Natural killer cell (primary cell): ENCODE measurements at regions not wholly inside any gene's neighbourhood (a gene's known extent, or its start where the extent isn't known, plus 50 kb on each side); places are given as distances from the start of the nearest gene placed in this dataset.

ENCODE experiments used
- ATAC-seq, 3 donors: fragments of 150-1000 bp in 2 of 3; fragments of 200-7000 bp in 1 of 3; cut with Tn5 transposase; 1 replicate in 1 of 3; 2 replicates in 2 of 3; pipeline ENCODE4 v1.10.0; 2021; ENCODE audit warnings: mild to moderate bottlenecking in 2 of 3, moderate library complexity in 2 of 3
- DNase-seq, 2 donors: peaks; one replicate each; pipeline versions ENCODE4 v3.0.0 to v3.0.0-alpha.2; 2013 to 2021; ENCODE audit warnings: mixed read lengths in 1 of 2
- H3K27ac ChIP-seq: one replicate; pipeline ENCODE4 v1.5.1; 2013; ENCODE audit warnings: mild to moderate bottlenecking, low read length
- H3K27me3 ChIP-seq: one replicate; pipeline ENCODE4 v1.6.1; 2013; ENCODE audit warnings: low read length; ENCODE audit not compliant: control insufficient read depth, insufficient read depth
- H3K36me3 ChIP-seq: one replicate; pipeline ENCODE4 v1.6.1; 2013; ENCODE audit warnings: low read length; ENCODE audit not compliant: control insufficient read depth, insufficient read depth
- H3K4me1 ChIP-seq: one replicate; pipeline ENCODE4 v1.6.1; 2013; ENCODE audit warnings: low read length; ENCODE audit not compliant: control insufficient read depth, insufficient read depth
- H3K4me3 ChIP-seq: one replicate; pipeline ENCODE4 v1.5.1; 2013; ENCODE audit warnings: low read length
- H3K9me3 ChIP-seq: one replicate; pipeline ENCODE4 v1.6.1; 2013; ENCODE audit warnings: low read length; ENCODE audit not compliant: control insufficient read depth, insufficient read depth
- H3K27ac Mint-ChIP-seq, 2 donors: one replicate each; pipeline ENCODE4 v1.8.0; 2022; ENCODE audit warnings: mild to moderate bottlenecking in 2 of 2, mixed read lengths in 2 of 2, moderate library complexity in 1 of 2
- H3K27me3 Mint-ChIP-seq, 2 donors: one replicate each; pipeline ENCODE4 v1.8.0; 2022; ENCODE audit warnings: low read depth in 2 of 2, mixed read lengths in 2 of 2
- H3K36me3 Mint-ChIP-seq: one replicate; pipeline ENCODE4 v1.8.0; 2022; ENCODE audit warnings: mixed read lengths
- H3K4me1 Mint-ChIP-seq, 2 donors: one replicate each; pipeline ENCODE4 v1.8.0; 2022; ENCODE audit warnings: mixed read lengths in 2 of 2
- H3K4me3 Mint-ChIP-seq: one replicate; pipeline ENCODE4 v1.8.0; 2022; ENCODE audit warnings: mild to moderate bottlenecking, moderate library complexity, mixed read lengths
- H3K9me3 Mint-ChIP-seq, 2 donors: one replicate each; pipeline ENCODE4 v1.8.0; 2022; ENCODE audit warnings: mixed read lengths in 2 of 2
- WGBS: methylation state at CpG from one replicate; pipeline ENCODE4 v1.1.7; 2013; ENCODE audit warnings: missing lambda C conversion rate; ENCODE audit not compliant: insufficient coverage; 5-methylcytosine and 5-hydroxymethylcytosine counted together
- intact Hi-C: fragments of 100-400 bp; cut with micrococcal nuclease; formaldehyde crosslinking; loops from one replicate; pipeline ENCODE4 v1.14.2; 2022
- TF ChIP-seq, protein P1 (sequence below): fragments of 200-600 bp; IDR thresholded peaks from one replicate; pipeline ENCODE4 v1.8.0; 2022; ENCODE audit warnings: antibody characterized with exemption

DNA sequence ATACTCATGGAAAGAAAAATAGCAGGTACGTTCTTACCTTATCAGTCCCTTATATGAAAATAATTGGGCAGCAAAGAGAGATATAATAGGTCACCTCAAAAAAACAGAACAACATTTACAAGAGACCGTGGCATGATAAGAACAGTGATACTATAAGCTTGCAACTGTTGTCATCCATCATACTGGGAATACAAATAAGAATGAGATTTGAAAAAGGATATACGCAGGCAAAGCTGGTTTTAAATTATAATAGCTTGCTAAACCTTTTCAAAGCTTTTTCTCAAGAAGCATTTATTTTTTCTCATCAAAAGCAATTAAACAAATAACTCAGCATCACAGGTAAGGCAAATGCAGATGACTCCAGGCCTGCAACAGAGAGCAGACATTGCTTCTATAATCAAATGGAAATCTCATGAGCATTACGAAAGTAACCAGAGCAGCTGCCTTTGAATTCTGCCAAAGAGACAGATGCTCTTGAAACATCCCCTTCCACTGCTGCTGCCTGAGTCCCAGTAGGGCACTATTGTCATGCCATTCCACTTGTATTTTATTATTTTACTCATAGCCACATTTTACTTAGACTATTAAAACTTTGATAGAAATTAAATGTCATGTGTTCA is 620.6 kb upstream of the GNPDA2 start:
- H3K9me3 Mint-ChIP-seq, result peaks cover 11 to 12% of the 10 kb centered on the region in 2 donors
- intact Hi-C loops, result no loop called here
- Histone ChIP-seq H3K4me3 (no peak overlapping the region), H3K4me1 (no peaks in the 10 kb centered on the region), H3K27me3 (no peaks in the 10 kb centered on the region), H3K9me3 (peaks cover 2% of the 10 kb centered on the region), H3K36me3 (no peaks in the 10 kb centered on the region), H3K27ac (no peak overlapping the region)
- no peaks in the 10 kb centered on the region for H3K36me3 Mint-ChIP-seq
- ATAC-seq (no peak), DNase-seq (no peak)
- TF ChIP-seq, protein P1, sequence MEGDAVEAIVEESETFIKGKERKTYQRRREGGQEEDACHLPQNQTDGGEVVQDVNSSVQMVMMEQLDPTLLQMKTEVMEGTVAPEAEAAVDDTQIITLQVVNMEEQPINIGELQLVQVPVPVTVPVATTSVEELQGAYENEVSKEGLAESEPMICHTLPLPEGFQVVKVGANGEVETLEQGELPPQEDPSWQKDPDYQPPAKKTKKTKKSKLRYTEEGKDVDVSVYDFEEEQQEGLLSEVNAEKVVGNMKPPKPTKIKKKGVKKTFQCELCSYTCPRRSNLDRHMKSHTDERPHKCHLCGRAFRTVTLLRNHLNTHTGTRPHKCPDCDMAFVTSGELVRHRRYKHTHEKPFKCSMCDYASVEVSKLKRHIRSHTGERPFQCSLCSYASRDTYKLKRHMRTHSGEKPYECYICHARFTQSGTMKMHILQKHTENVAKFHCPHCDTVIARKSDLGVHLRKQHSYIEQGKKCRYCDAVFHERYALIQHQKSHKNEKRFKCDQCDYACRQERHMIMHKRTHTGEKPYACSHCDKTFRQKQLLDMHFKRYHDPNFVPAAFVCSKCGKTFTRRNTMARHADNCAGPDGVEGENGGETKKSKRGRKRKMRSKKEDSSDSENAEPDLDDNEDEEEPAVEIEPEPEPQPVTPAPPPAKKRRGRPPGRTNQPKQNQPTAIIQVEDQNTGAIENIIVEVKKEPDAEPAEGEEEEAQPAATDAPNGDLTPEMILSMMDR, result no peak
- H3K27ac Mint-ChIP-seq, result no peak overlapping the region
- WGBS, result 76% methylated on average over 3 of the region's 4 CpGs
- H3K4me1 Mint-ChIP-seq, result no peaks in the 10 kb centered on the region
- no peaks in the 10 kb centered on the region for H3K27me3 Mint-ChIP-seq
- no peak overlapping the region for H3K4me3 Mint-ChIP-seq

DNA sequence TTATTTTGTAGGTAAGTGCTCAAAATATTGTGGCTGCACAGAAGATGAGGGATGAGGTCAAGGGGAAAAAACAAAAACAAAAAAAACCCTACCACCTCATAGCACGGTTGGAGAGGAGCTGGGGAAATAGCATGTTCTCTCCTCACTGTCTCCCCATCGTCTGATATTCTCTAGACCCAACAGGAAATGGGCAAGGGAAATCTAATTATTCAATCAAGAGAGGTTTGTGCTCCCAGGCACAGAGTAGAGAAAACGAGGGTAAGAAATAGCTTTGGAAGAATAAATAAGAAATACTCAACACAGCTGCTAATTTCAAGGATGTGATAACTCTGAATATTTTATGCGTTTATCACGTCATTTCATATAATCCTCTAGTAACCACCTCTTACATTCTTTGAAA is 619.2 kb upstream of the GNPDA2 start:
- ATAC-seq (no peak), DNase-seq (no peak)
- Histone ChIP-seq H3K36me3 (no peaks in the 10 kb centered on the region), H3K4me3 (no peak overlapping the region), H3K4me1 (no peaks in the 10 kb centered on the region), H3K9me3 (peaks cover 2% of the 10 kb centered on the region), H3K27ac (no peak overlapping the region), H3K27me3 (no peaks in the 10 kb centered on the region)
- WGBS, result 100% methylated on average over 1 of the region's 5 CpGs
- Mint-ChIP-seq H3K4me3 (no peak overlapping the region), H3K4me1 (no peaks in the 10 kb centered on the region), H3K36me3 (no peaks in the 10 kb centered on the region), H3K27ac (no peak overlapping the region), H3K9me3 (peaks cover 8 to 9% of the 10 kb centered on the region in 2 donors), H3K27me3 (no peaks in the 10 kb centered on the region)
- TF ChIP-seq, protein P1, result no peak
- intact Hi-C loops, result no loop called here

DNA sequence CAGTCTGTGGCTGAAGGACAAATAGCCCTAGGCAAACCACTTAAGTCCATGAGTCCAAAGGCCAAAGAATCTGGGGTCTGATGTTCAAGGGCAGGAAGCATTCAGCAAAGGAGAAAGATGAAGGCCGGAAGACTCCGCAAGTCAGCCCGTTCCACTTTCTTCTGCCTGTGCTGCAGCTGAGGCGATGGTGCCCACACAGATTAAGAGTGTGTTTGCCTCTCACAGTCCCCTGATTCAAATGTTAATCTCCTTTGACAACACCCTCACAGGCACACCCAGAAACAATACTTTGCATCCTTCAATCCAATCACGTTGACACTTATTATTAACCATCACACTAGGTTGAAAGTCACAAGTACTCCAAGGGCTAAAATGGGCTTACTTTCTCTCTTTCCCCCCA is 605.4 kb upstream of the GNPDA2 start:
- WGBS, result 83% methylated on average over 5 of the region's 5 CpGs
- no peaks in the 10 kb centered on the region for H3K27me3 Mint-ChIP-seq
- no peak overlapping the region for H3K27ac Mint-ChIP-seq

DNA sequence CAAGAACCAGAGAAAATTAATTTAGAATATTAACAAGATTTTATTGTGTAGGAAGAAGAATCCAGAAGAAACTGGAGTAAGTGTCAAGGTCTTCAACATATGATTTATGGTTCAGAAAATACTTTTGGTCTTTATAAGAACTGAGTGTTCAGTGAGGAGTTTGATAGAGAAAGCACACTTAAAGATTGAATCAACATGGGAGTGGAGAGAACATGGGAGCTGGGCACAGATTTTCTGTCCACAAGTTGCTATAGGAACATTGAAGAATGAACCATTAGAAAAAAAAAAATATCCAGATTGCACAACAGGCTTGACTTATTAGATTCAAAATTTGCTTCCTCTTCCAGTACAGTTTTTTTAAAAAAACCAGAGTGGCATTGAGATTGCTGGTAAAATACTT is 601.2 kb upstream of the GNPDA2 start:
- TF ChIP-seq, protein P1, result no peak
- Histone ChIP-seq H3K36me3 (no peaks in the 10 kb centered on the region), H3K27ac (no peak overlapping the region), H3K4me1 (no peaks in the 10 kb centered on the region), H3K9me3 (no peaks in the 10 kb centered on the region), H3K4me3 (no peak overlapping the region), H3K27me3 (no peaks in the 10 kb centered on the region)
- H3K27ac Mint-ChIP-seq, result no peak overlapping the region
- ATAC-seq (no peak), DNase-seq (no peak)
- intact Hi-C loops, result no loop called here
- no peaks in the 10 kb centered on the region for H3K36me3 Mint-ChIP-seq
- no peaks in the 10 kb centered on the region for H3K27me3 Mint-ChIP-seq
- no peaks in the 10 kb centered on the region for H3K4me1 Mint-ChIP-seq
- peaks cover 6 to 27% of the 10 kb centered on the region in 2 donors for H3K9me3 Mint-ChIP-seq
- no peak overlapping the region for H3K4me3 Mint-ChIP-seq

More for the DNA sequence above, 605.4 kb upstream of the GNPDA2 start:
- no peak overlapping the region for H3K4me3 Mint-ChIP-seq
- no peaks in the 10 kb centered on the region for H3K4me1 ChIP-seq
- H3K27me3 ChIP-seq, result no peaks in the 10 kb centered on the region
- intact Hi-C loops, result no loop called here
- peaks cover 6 to 23% of the 10 kb centered on the region in 2 donors for H3K9me3 Mint-ChIP-seq
- DNase-seq (no peak), ATAC-seq (no peak)
- no peaks in the 10 kb centered on the region for H3K36me3 ChIP-seq
- H3K9me3 ChIP-seq, result no peaks in the 10 kb centered on the region
- H3K36me3 Mint-ChIP-seq, result no peaks in the 10 kb centered on the region
- H3K4me3 ChIP-seq, result no peak overlapping the region
- no peak overlapping the region for H3K27ac ChIP-seq
- no peaks in the 10 kb centered on the region for H3K4me1 Mint-ChIP-seq
- TF ChIP-seq, protein P1, result no peak
